ENCODE measurements at regions not wholly inside any gene's neighbourhood (a gene's known extent, or its start where the extent isn't known, plus 50 kb on each side); places are given as distances from the start of the nearest gene placed in this dataset.
A peak's percentile ranks its signal among the peaks of the same experiment; 100 is the strongest.

DNA sequence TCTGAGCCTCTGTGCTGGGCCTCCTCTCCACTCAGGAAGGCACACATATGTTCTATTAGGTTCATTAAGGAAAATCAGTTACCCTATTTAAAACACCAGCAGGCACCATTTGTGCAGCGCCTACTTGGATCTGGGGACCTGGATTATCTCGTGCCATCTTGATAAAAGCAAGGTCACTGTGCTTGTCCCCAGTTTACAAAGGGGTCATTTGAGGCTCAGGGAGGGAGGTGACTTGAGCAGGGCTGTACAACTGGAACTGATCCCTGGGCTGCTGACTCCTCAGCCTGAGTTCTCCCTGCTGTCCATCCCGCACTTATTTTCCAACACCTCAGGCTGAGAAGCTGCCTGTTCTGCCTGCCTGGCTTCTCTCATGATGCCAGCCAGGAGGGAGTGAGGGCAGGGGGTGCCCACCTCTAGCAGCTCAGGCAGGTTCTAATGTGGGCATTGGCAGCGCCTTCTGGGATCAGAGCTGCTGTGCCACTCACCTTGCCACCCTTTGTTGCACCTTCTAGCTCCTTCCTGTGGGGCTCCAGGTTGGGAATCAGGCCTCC, 120.3 kb downstream of the GLI2 start:
- TF ChIP-seq, protein P1, sequence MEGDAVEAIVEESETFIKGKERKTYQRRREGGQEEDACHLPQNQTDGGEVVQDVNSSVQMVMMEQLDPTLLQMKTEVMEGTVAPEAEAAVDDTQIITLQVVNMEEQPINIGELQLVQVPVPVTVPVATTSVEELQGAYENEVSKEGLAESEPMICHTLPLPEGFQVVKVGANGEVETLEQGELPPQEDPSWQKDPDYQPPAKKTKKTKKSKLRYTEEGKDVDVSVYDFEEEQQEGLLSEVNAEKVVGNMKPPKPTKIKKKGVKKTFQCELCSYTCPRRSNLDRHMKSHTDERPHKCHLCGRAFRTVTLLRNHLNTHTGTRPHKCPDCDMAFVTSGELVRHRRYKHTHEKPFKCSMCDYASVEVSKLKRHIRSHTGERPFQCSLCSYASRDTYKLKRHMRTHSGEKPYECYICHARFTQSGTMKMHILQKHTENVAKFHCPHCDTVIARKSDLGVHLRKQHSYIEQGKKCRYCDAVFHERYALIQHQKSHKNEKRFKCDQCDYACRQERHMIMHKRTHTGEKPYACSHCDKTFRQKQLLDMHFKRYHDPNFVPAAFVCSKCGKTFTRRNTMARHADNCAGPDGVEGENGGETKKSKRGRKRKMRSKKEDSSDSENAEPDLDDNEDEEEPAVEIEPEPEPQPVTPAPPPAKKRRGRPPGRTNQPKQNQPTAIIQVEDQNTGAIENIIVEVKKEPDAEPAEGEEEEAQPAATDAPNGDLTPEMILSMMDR (IDR thresholded peaks at IDR 0.05; ENCODE audit: insufficient read depth, low read depth, low read length), result no peak
- no peak for TF ChIP-seq EZH2 (IDR thresholded peaks at IDR 0.05; ENCODE audit: insufficient read depth, low read length)
- Mint-ChIP-seq H3K36me3 (ENCODE audit: low read depth, unreplicated experiment) (peaks cover 13% of the 10 kb centered on the region), H3K9me3 (ENCODE audit: unreplicated experiment) (peaks cover 2% of the 10 kb centered on the region), H3K27me3 (ENCODE audit: low read depth, unreplicated experiment) (no peaks in the 10 kb centered on the region), H3K4me1 (ENCODE audit: low read depth, unreplicated experiment) (peaks cover 39% of the 10 kb centered on the region), H3K27ac (ENCODE audit: unreplicated experiment) (no peak overlapping the region), H3K4me3 (ENCODE audit: unreplicated experiment) (no peak overlapping the region)
- no peak overlapping the region for H3K9ac ChIP-seq (ENCODE audit: low read length)
- no peak overlapping the region for H3K27ac ChIP-seq (ENCODE audit: low read depth, low read length)
- peaks cover 57% of the 10 kb centered on the region for H3K79me2 ChIP-seq (ENCODE audit: insufficient read depth, low read length)
- no peak overlapping the region for H2AFZ ChIP-seq (ENCODE audit: low read depth, low read length)
- no peak overlapping the region for H3K4me2 ChIP-seq (ENCODE audit: low read length)
- DNase-seq (ENCODE audit: low read depth) (no peak), FAIRE-seq (no peak)
- H3K27me3 ChIP-seq (ENCODE audit: insufficient read depth, low read length), result no peaks in the 10 kb centered on the region
- peaks cover 12% of the 10 kb centered on the region for H3K4me1 ChIP-seq (ENCODE audit: insufficient read depth, low read length)
- H3K4me3 ChIP-seq (ENCODE audit: insufficient read depth, low read depth, low read length), result no peak overlapping the region
- no peaks in the 10 kb centered on the region for H3K9me3 ChIP-seq (ENCODE audit: insufficient read depth, low read depth, low read length)
- H3K36me3 ChIP-seq (ENCODE audit: insufficient read depth, low read length), result no peaks in the 10 kb centered on the region
- H4K20me1 ChIP-seq (ENCODE audit: insufficient read depth, low read length), result peaks cover 66% of the 10 kb centered on the region

GRCh38 chr2:120856421-120856862, 120.8 kb downstream of the GLI2 start:
- H3K36me3 ChIP-seq (ENCODE audit: insufficient read depth, low read length), result no peaks in the 10 kb centered on the region
- TF ChIP-seq, protein P1 (IDR thresholded peaks at IDR 0.05; ENCODE audit: insufficient read depth, low read depth, low read length), result peak; percentile 25
- TF ChIP-seq EZH2 (IDR thresholded peaks at IDR 0.05; ENCODE audit: insufficient read depth, low read length), result no peak
- no peaks in the 10 kb centered on the region for H3K27me3 Mint-ChIP-seq (ENCODE audit: low read depth, unreplicated experiment)
- peaks cover 17% of the 10 kb centered on the region for H3K4me1 ChIP-seq (ENCODE audit: insufficient read depth, low read length)
- no peak overlapping the region for H2AFZ ChIP-seq (ENCODE audit: low read depth, low read length)
- no peak overlapping the region for H3K4me3 Mint-ChIP-seq (ENCODE audit: unreplicated experiment)
- DNase-seq (ENCODE audit: low read depth) (peak; percentile 63), FAIRE-seq (no peak)
- H3K27ac Mint-ChIP-seq (ENCODE audit: unreplicated experiment), result peak overlapping the region; percentile 91
- peaks cover 13% of the 10 kb centered on the region for H3K36me3 Mint-ChIP-seq (ENCODE audit: low read depth, unreplicated experiment)
- H3K4me1 Mint-ChIP-seq (ENCODE audit: low read depth, unreplicated experiment), result peaks cover 42% of the 10 kb centered on the region
- H3K79me2 ChIP-seq (ENCODE audit: insufficient read depth, low read length), result peaks cover 52% of the 10 kb centered on the region
- no peaks in the 10 kb centered on the region for H3K27me3 ChIP-seq (ENCODE audit: insufficient read depth, low read length)
- no peak overlapping the region for H3K27ac ChIP-seq (ENCODE audit: low read depth, low read length)
- H3K9ac ChIP-seq (ENCODE audit: low read length), result no peak overlapping the region
- H3K4me3 ChIP-seq (ENCODE audit: insufficient read depth, low read depth, low read length), result no peak overlapping the region
- H4K20me1 ChIP-seq (ENCODE audit: insufficient read depth, low read length), result peaks cover 66% of the 10 kb centered on the region
- H3K4me2 ChIP-seq (ENCODE audit: low read length), result no peak overlapping the region
- peaks cover 2% of the 10 kb centered on the region for H3K9me3 Mint-ChIP-seq (ENCODE audit: unreplicated experiment)
- no peaks in the 10 kb centered on the region for H3K9me3 ChIP-seq (ENCODE audit: insufficient read depth, low read depth, low read length)

DNA sequence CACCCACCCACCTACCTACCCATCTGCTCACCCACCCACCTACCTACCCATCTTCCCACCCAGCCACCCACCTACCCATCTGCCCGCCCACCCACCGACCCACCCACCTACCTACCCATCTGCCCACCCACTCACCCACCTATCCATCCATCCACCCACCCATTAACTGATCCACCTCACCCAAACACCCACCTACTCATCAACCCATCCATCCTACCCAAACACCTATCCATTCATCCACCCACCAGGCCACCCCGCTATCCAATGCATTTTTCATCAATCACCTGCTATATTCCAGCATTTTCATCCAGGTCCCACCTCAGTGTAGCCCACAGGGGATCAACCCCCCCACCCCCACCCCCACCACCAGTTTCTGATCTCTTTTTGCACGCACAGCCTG, 121.8 kb downstream of the GLI2 start:
- Histone ChIP-seq H3K9me3 (ENCODE audit: insufficient read depth, low read depth, low read length) (no peaks in the 10 kb centered on the region), H3K79me2 (ENCODE audit: insufficient read depth, low read length) (peaks cover 49% of the 10 kb centered on the region), H3K27me3 (ENCODE audit: insufficient read depth, low read length) (no peaks in the 10 kb centered on the region), H4K20me1 (ENCODE audit: insufficient read depth, low read length) (peaks cover 57% of the 10 kb centered on the region), H3K36me3 (ENCODE audit: insufficient read depth, low read length) (no peaks in the 10 kb centered on the region), H3K9ac (ENCODE audit: low read length) (no peak overlapping the region), H3K4me3 (ENCODE audit: insufficient read depth, low read depth, low read length) (no peak overlapping the region), H2AFZ (ENCODE audit: low read depth, low read length) (no peak overlapping the region), H3K4me2 (ENCODE audit: low read length) (no peak overlapping the region), H3K27ac (ENCODE audit: low read depth, low read length) (no peak overlapping the region), H3K4me1 (ENCODE audit: insufficient read depth, low read length) (peaks cover 27% of the 10 kb centered on the region)
- TF ChIP-seq EZH2 (IDR thresholded peaks at IDR 0.05; ENCODE audit: insufficient read depth, low read length), result no peak
- TF ChIP-seq, protein P1 (IDR thresholded peaks at IDR 0.05; ENCODE audit: insufficient read depth, low read depth, low read length), result no peak
- Mint-ChIP-seq H3K27me3 (ENCODE audit: low read depth, unreplicated experiment) (no peaks in the 10 kb centered on the region), H3K4me1 (ENCODE audit: low read depth, unreplicated experiment) (peaks cover 47% of the 10 kb centered on the region), H3K27ac (ENCODE audit: unreplicated experiment) (no peak overlapping the region), H3K36me3 (ENCODE audit: low read depth, unreplicated experiment) (peaks cover 9% of the 10 kb centered on the region), H3K4me3 (ENCODE audit: unreplicated experiment) (no peak overlapping the region), H3K9me3 (ENCODE audit: unreplicated experiment) (no peaks in the 10 kb centered on the region)
- FAIRE-seq, result no peak
- no peak for DNase-seq (ENCODE audit: low read depth)
